Right ventricle myocardium superior (tissue), 1 donor: ENCODE measurements at regions not wholly inside any gene's neighbourhood (a gene's known extent, or its start where the extent isn't known, plus 50 kb on each side); places are given as distances from the start of the nearest gene placed in this dataset.
A peak's percentile ranks its signal among the peaks of the same experiment; 100 is the strongest.

Experiments
- ATAC-seq: fragments of 200-7000 bp; cut with Tn5 transposase; one replicate; pipeline ENCODE4 v1.9.1; 2020; ENCODE audit warnings: mild to moderate bottlenecking; ENCODE audit not compliant: poor library complexity
- DNase-seq: peaks from one replicate; pipeline ENCODE4 v3.0.0-alpha.2; 2020
- intact Hi-C: fragments of 100-400 bp; cut with DNase I; formaldehyde crosslinking; loops from one replicate; pipeline ENCODE4 v1.11.2; 2022
- donor health status: DM: no; HTN: yes; CAD: no; lungs with severe emphysema.

- intact Hi-C loops, result loop anchor here (5.0 kb wide), 1 partner anchor 181 kb away; the partner anchor contains the start of gene FGF19
- DNase-seq, result no peak
- ATAC-seq, result no peak
Measured at GRCh38 chr11:69883292-69884255, 64.4 kb upstream of the FGF3 start.

DNA sequence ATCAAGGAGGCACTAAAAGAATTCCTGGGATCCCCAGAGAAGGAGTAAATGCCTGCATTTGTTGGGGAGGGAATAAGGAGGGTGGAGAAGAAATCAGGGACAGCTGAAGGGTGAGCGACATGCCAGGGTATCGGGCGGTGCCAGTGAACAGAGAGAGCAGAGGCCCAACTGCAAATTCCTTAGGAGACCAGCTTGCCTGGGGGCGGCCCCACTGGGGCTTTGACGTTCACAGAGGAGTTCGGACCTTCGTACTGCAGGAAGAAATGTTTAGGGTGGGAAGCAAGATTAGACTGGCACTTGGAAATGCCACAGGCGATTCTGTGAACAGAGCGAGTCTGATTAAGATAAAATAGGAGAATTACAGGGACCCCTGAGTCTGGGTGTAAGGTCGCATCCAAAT is 65.1 kb upstream of the FGF3 start:
- ATAC-seq (no peak), DNase-seq (peak; percentile 23)
- intact Hi-C loops, result loop anchor here (5.0 kb wide), 1 partner anchor 182 kb away; the partner anchor contains the start of gene FGF19

GRCh38 chr11:69884751-69885150 is 65.5 kb upstream of the FGF3 start:
- intact Hi-C loops, result loop anchor here (5.0 kb wide), 1 partner anchor 182 kb away; the partner anchor contains the start of gene FGF19
- no peak for ATAC-seq
- DNase-seq, result peak; percentile 5

GRCh38 chr11:69887330-69887729 is 68.1 kb upstream of the FGF3 start:
- intact Hi-C loops, result no loop called here
- no peak for ATAC-seq
- peak; percentile 3 for DNase-seq

DNA sequence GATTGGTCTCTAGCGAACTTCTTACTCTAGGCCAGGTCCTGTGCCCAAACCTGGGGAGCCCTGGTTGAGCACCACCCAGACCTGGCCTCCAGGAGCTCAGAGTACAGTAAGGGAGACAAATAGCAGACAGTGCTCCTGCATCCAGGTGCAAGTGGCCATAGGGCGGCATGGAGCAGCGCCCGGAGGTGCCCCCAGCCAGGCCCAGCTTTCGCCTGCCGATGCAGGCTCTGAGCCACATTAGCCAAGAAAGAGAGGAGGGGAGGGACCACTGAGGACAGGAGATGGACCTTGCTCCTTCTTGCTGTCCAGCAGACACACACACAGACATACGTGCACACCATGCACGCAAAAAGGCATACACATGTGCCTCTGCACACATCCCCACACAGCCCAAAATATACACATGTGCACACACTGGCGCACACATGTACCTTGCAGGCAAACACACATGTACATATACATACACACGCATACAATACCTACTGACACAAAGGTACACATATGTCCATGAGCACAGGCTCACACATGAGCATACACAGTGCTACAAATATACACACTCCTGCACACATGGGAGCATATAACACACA is 68.7 kb upstream of the FGF3 start:
- ATAC-seq (no peak), DNase-seq (peak; percentile 10)
- intact Hi-C loops, result loop anchor here (2.0 kb wide), 1 partner anchor 201 kb away; no protein-coding TSS in a partner anchor

DNA sequence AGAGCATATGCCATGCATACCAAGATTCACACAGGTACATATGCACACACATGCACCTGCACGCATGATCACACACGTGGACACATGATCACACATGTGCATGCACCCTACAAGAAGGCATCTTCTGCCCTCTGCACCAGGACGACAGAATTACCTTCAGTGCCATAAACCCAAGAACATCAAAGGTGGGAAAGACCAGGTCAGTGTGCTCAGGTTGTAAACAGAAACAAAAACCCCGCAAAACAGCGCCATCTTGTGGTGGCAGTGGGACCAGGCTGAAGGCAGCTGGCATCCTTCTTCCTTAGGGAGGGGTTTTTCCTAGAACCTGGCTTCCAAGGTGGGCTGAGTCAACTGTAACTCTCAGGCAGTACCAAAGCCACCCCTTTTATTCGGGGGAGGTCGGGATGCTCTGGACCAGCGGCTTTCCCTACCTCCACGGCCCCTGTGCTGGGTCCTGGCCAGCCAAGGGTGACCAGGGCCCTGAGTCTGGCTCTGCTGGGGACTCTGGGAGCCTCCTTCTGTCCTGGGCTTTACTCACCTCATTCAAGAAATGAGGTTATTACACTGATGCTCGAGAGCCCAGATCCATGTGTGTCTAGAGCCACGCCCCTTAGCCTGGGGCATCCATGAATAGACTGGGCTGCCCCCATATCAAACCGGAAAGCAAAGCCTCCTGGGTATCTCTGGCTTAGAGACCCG is 69.4 kb upstream of the FGF3 start:
- ATAC-seq (peak; percentile 78), DNase-seq (peak; percentile 67)
- intact Hi-C loops, result loop anchor here (2.0 kb wide), 1 partner anchor 202 kb away; no protein-coding TSS in a partner anchor

DNA sequence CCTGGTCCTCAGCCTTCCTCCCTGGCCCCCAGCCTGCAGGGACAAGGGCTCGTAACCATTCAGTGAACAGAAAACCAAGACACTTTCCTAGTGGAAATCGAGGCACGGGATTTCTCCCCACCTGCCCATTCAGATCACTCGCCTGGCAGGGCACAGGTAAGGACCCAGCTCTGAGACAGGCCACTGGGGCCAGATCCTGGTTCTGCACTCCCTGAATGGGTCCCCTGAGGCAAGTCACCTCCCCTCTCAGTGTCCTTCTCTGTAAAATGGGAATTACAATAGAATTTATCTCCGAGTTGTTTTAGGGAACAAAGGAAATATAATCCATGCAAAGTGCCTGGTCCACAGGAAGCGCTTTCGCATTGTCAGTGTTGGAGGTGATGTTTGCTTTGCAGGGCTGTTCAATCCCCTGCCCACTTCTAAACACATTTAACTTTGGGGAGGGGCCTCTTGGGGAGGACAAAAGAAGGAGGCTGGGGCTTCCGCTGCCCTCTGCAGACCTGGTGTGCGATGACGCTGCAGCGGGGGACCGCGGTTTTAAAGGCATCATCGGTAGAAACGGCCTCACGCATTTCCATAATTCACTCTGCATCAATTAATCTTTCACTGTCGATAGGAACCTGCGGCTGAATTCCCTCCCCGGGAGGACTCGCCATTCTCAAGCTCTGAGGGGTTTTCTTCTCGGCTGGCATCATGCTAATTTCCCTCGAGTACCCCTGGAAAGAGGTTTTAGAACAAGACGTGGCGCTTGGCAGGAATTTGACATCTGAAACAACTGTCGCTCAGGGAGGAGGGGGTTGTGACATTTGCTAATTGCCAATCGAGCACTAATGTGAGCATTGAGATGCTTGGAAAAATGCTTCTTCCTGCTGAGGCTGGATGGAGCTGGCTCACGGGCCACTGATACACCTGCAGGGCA is 70.4 kb upstream of the FGF3 start:
- intact Hi-C loops, result loop anchor here (2.0 kb wide), 1 partner anchor 203 kb away; no protein-coding TSS in a partner anchor
- DNase-seq, result peak; percentile 25
- no peak for ATAC-seq

DNA sequence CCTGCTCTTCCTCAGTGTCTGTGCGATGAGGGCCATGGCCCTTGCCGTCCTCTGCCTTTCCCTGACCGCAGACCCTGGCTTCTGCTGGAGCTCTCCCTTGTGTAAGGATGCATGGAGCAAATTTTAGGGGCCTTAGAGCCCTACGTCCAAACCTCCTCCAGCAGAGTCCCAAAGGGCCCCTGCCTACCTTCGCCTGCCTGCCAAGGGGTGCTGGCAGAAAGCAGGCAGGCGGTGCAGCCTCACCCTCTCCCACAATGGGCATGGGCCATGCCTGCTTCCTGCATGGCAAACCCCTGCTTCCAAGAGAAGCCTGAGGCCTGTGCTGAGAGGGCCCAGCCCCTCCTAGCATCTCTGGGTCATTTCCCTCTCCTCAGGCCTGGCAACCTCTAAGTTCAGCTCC is 71.3 kb upstream of the FGF3 start:
- peak; percentile 7 for DNase-seq
- ATAC-seq, result no peak
- intact Hi-C loops, result no loop called here

DNA sequence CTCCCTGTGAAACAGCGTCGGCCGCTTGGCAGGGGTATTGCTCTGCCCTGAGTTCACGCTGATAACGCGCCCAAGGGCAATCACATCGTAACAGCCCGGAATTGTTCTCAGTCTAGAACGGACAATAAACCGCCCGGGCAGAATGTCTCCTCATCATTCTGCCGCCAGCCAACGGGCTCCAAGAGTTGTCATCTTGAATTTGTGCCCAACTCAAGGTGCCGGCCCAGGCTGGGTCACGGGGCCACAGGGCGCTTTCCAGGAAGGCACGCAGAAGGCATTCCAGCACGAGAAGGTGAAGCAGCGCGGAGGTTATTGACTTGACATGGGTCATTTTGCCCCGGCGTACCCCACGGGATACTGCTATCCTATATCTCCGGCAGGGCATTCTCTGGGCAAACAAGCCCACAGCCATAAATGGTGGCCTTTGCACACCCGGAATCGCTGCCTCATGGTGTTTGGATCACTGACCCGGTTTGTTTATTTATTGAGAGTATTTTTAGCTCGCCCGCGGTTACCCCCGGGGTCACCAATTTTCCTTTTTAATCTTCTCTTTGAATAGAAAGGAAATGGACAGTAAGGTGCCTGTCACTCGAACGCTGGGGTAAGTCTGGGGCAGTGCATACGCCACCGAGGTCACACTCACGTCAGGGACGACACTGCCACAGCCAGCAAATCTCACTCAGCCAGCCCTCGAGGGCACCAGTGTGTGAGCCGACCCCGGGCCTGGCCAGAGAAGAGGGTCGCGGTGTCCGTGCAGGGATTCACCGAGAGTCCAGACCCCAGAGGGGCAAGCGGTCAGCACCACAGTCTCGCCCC is 72.4 kb upstream of the FGF3 start:
- DNase-seq (peak; percentile 35), ATAC-seq (peak; percentile 38)
- intact Hi-C loops, result no loop called here

DNA sequence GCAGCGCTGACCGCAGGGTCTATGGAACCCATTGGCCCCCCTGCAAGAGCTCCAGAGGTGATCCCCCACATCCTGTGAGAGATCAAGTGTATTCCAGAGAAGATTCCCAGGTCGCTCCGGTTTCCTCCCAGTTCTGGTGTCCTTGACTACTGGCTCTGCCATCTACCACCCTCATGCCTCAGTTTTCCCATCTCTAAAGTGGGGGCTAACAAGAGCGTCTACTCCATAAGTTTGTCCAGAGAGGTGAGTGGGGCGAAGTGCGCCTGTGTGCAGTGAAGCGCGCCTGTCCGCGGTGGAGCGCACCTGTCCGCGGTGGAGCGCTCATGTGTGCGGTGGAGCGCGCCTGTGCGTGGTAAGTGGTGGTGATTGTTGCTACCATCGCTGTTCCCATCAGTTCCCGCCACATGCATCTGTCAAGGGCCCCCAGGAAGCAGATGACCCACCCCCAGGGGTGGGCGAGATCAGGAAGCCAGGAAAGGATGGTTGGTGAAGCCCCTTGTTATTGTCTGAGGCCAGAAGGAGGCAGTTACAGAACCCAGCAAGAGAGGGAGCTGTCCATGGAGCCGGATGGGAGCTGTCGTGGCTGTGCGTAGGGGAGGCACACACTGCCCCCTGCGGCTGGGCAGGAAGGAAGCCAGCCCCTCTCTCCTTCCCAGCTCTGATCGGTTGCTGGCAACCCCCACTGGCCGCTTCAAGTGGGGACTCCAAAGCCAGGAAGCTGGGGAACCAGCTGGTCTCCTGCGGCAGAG is 73.2 kb upstream of the FGF3 start:
- intact Hi-C loops, result no loop called here
- no peak for ATAC-seq
- peak; percentile 24 for DNase-seq

DNA sequence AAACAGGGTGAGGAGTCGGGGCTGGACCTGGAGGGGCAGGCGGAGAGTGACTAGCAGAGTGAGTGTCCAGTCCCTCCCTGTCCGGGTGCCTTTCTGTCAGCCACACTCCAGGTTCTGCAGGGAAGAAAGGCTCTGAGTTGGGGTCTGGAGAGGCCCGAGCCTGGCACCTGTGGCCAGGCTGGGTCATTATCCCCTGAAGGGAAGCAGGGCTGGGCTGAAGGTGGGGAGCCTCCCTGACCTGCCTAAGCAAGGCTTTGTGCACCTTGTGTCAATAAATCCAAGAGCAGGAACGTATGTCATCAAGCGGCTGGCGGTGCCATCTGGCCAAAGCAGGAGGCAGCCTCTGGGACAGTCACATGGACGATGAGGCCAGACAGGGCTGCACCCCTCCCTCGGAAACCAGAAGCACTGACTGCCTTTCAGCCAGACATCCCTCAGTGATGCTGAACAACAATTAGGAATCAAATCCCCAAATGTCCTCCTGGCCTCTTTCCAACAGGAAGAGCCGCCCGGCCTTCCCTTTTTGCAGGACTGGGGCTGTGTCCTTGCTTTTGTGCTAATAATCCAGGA is 73.9 kb upstream of the FGF3 start:
- DNase-seq, result peak; percentile 33
- intact Hi-C loops, result no loop called here
- ATAC-seq, result peak; percentile 20

DNA sequence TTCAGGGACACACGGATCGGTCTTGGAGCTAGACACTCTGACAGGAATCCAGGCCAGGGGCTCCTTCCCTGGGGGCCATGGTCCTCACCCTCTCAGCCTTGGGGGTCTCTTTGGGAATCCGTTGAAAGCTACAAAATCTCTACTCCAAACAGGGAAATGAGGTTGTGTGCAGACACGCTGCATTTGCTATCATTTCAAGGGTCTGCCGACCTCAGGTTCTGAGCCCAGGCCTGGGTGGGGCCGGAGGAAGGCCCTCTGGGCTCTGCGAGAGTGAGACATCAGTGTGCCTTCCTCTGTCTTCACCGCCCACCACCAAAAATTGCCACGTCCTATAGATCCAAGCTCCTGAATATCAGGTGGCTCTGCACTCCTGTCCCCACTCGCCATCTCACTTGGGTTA is 74.4 kb upstream of the FGF3 start:
- ATAC-seq, result no peak
- intact Hi-C loops, result no loop called here
- DNase-seq, result no peak

GRCh38 chr11:69894181-69894611 is 75.0 kb upstream of the FGF3 start:
- ATAC-seq (no peak), DNase-seq (peak; percentile 22)
- intact Hi-C loops, result no loop called here

DNA sequence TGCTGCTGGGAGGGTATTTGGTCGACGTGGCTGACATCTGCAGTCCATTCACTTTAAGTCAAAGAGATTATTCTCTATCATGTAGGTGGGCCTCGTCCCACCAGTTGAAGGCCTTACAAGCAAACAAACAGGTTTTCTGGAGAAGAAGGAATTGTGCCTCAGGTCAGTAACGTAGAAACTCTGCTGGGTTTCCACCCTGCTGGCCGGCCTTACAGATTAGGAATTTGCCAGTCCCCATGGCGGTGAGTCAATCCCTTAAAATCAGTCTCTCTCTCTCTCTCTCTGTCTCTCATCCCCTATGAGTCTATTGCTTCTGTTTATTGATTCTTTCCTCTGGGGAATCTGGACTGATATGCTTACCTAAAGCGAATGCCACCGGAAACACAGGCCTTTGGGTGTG is 75.4 kb upstream of the FGF3 start:
- no peak for DNase-seq
- intact Hi-C loops, result no loop called here
- no peak for ATAC-seq

DNA sequence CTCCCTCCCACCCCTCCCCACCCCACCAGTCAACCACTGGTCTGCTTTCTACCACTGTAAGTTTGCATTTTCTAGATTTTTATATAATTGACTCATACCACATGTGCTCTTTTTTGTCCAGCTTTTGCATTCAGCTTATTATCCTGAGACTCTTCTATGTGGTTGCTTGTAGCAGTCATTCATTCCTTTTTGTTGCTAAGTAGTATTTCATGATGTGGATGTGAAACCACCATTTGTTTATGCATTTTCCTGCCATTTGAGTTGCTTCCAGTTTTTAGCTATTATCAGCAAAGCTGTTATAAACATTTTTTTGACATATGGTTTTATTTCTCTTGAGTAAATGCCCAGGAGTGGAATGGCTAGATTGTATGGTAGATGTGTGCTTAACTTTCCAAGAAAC is 77.0 kb upstream of the FGF3 start:
- ATAC-seq (no peak), DNase-seq (no peak)
- intact Hi-C loops, result no loop called here

DNA sequence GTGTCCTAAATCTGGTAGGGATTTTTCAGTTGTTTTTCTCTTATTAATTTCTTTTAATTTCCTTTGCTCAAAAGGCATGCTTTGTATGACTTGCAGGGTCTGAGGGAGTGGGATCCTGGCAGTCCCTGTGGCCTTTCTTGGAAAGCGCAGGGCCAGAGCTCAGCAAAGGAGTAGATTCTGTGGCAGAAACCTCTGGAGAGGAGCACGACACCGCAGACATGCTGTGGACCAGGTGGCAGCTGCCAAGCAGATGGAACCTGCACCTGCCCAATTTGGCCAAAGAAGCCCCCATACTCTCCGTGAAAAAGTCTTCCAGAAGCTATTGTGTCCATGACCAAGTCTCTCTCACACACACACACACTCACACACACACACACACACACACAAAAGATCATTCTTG is 78.9 kb upstream of the FGF3 start:
- intact Hi-C loops, result no loop called here
- no peak for ATAC-seq

More for the DNA sequence above, 78.9 kb upstream of the FGF3 start:
- peak; percentile 6 for DNase-seq
